GM23338 (cell line): ENCODE measurements at regions not wholly inside any gene's neighbourhood (a gene's known extent, or its start where the extent isn't known, plus 50 kb on each side); places are given as distances from the start of the nearest gene placed in this dataset.

ENCODE experiments used
- ATAC-seq: fragments of 200-7000 bp; cut with Tn5 transposase; 3 replicates; pipeline ENCODE4 v1.9.1; 2020
- DNase-seq: peaks from one replicate; pipeline ENCODE4 v3.0.0-alpha.2; 2015; ENCODE audit warnings: low spot score
- H2AFZ ChIP-seq: fragments of 200-600 bp; sonication (generic); 2 replicates; pipeline ENCODE4 v1.8.0; 2016; ENCODE audit warnings: antibody characterized with exemption, mild to moderate bottlenecking, moderate library complexity
- H3F3A ChIP-seq: fragments of 200-600 bp; sonication (generic); replicated peaks from 2 replicates; pipeline ENCODE4 v1.8.0; 2017; ENCODE audit warnings: antibody characterized with exemption, mixed run types, low read depth
- H3K27ac ChIP-seq: fragments of 200-600 bp; sonication (generic); 2 replicates; pipeline ENCODE4 v1.6.1; 2016; ENCODE audit warnings: low read depth
- H3K27me3 ChIP-seq: fragments of 200-600 bp; sonication (generic); 2 replicates; pipeline ENCODE4 v1.8.0; 2016; ENCODE audit warnings: mild to moderate bottlenecking, mixed run types, moderate library complexity; ENCODE audit not compliant: insufficient read depth
- H3K36me3 ChIP-seq: fragments of 200-600 bp; sonication (generic); 2 replicates; pipeline ENCODE4 v1.8.0; 2016; ENCODE audit warnings: mild to moderate bottlenecking; ENCODE audit not compliant: insufficient read depth
- H3K4me1 ChIP-seq: fragments of 200-600 bp; sonication (generic); 2 replicates; pipeline ENCODE4 v1.8.0; 2016; ENCODE audit warnings: mild to moderate bottlenecking, moderate library complexity; ENCODE audit not compliant: insufficient read depth
- H3K4me2 ChIP-seq: fragments of 200-600 bp; sonication (generic); 2 replicates; pipeline ENCODE4 v1.7.1; 2017; ENCODE audit warnings: mixed run types
- H3K4me3 ChIP-seq: fragments of 200-600 bp; sonication (generic); 2 replicates; pipeline ENCODE4 v1.6.1; 2016; ENCODE audit warnings: mixed run types
- H3K79me2 ChIP-seq: fragments of 200-600 bp; sonication (generic); replicated peaks from 2 replicates; pipeline ENCODE4 v1.8.0; 2017; ENCODE audit warnings: mild to moderate bottlenecking; ENCODE audit not compliant: insufficient read depth
- H3K9me2 ChIP-seq: fragments of 200-600 bp; sonication (generic); 2 replicates; pipeline ENCODE4 v1.8.0; 2017; ENCODE audit not compliant: insufficient read depth
- H4K20me1 ChIP-seq: fragments of 200-600 bp; sonication (generic); replicated peaks from 2 replicates; pipeline ENCODE4 v1.8.0; 2017; ENCODE audit warnings: mild to moderate bottlenecking; ENCODE audit not compliant: insufficient read depth
- H3K27ac Mint-ChIP-seq: 2 replicates; pipeline ENCODE4 v1.8.0; 2020; ENCODE audit warnings: inconsistent platforms, mild to moderate bottlenecking, moderate library complexity, mixed read lengths
- H3K27me3 Mint-ChIP-seq: 3 replicates; pipeline ENCODE4 v1.8.0; 2022; ENCODE audit warnings: low read depth, mild to moderate bottlenecking, moderate library complexity, mixed read lengths, inconsistent platforms; ENCODE audit not compliant: insufficient read depth, poor library complexity
- H3K36me3 Mint-ChIP-seq: 3 replicates; pipeline ENCODE4 v1.8.0; 2021; ENCODE audit warnings: low read depth, mild to moderate bottlenecking, inconsistent platforms, moderate library complexity, mixed read lengths
- H3K4me1 Mint-ChIP-seq: 3 replicates; pipeline ENCODE4 v1.8.0; 2020; ENCODE audit warnings: mild to moderate bottlenecking, inconsistent platforms, mixed read lengths
- H3K4me3 Mint-ChIP-seq: 3 replicates; pipeline ENCODE4 v1.8.0; 2021; ENCODE audit warnings: moderate library complexity, mild to moderate bottlenecking, inconsistent platforms, mixed read lengths
- H3K9me3 Mint-ChIP-seq: 3 replicates; pipeline ENCODE4 v1.8.0; 2020; ENCODE audit warnings: moderate library complexity, mild to moderate bottlenecking, inconsistent platforms, mixed read lengths
- CREB1 ChIP-seq: fragments of 250-450 bp; sonication (Bioruptor Pico); IDR thresholded peaks from 2 replicates; pipeline ENCODE4 v1.5.0; 2020; ENCODE audit warnings: low read depth, mild to moderate bottlenecking, moderate library complexity
- CTCF ChIP-seq, 2 experiments: fragments of 200-600 bp in 1 of 2; sonication (generic) in 1 of 2; conservative IDR thresholded peaks; 2 replicates each; pipeline versions ENCODE4 v1.5.1 to v1.6.1; 2016 to 2017; ENCODE audit warnings: antibody characterized with exemption in 2 of 2, low read depth in 2 of 2, mild to moderate bottlenecking in 2 of 2, moderate library complexity in 1 of 2
- EZH2phosphoT487 ChIP-seq: fragments of 200-600 bp; sonication (generic); IDR thresholded peaks from one replicate; pipeline ENCODE4 v1.8.1; 2018; ENCODE audit warnings: antibody characterized with exemption; ENCODE audit not compliant: unreplicated experiment
- NANOG ChIP-seq: IDR thresholded peaks from 2 replicates; pipeline ENCODE4 v1.6.1; 2016; ENCODE audit warnings: antibody characterized with exemption, borderline replicate concordance
- STAT1 ChIP-seq: IDR thresholded peaks from one replicate; pipeline ENCODE4 v1.6.1; 2016; ENCODE audit warnings: antibody characterized with exemption; ENCODE audit not compliant: unreplicated experiment
- ZNF114 ChIP-seq: fragments of 250-450 bp; sonication (Bioruptor Pico); IDR thresholded peaks from 2 replicates; pipeline ENCODE4 v1.5.0; 2020; ENCODE audit warnings: mild to moderate bottlenecking, moderate library complexity
- ZNF462 ChIP-seq: fragments of 250-450 bp; sonication (Bioruptor Pico); IDR thresholded peaks from 2 replicates; pipeline ENCODE4 v1.5.0; 2020; ENCODE audit warnings: mild to moderate bottlenecking, moderate library complexity

DNA sequence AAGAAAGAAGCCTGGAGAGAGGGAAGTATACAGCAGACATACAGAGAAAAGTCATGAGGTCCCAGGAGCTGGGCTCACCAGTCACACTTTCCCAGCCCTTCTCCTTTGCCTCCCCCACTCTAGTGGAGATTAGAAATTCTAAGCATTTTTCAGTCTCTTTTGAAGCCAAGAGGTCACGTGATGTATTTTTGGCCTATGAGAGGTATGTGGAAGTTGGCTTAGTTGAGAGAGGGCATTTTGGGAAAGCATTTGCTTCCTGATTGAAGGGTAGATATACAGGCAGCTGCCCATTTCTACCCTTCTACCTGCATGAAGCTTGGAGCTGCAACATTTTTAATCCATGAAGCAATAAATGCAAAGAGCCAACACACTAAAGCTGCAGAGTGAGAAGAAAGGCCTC, 106.0 kb upstream of the TNFAIP3 start (continued):
- TF ChIP-seq ZNF462 (CRISPR knock-in tag) (no peak), STAT1 (no peak), ZNF114 (CRISPR knock-in tag) (no peak), CTCF (conservative IDR thresholded peaks at IDR 0.05; ENCODE audit: low read depth in 2 of 2) (no peak), NANOG (no peak), CREB1 (CRISPR knock-in tag) (no peak)

DNA sequence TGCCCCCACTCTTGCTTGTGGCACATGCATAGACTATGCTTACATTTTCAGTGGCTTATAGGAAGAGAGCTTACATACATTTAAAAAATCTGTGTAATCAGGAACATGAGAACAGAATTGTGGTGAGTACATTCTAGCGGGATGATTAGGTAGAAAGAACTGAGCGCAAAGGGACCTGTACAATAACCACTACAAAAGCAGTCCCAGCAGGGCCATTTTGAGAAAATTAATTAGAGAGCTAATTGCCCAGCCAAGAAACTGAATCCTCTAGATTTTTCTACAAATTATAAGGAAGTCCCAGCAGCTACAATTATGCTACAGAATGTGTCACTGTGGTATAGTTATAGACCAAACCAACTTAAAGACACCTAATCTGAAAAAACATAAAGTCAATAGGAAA, 105.6 kb upstream of the TNFAIP3 start:
- no peak overlapping the region for H3K27ac Mint-ChIP-seq
- Histone ChIP-seq H3K27me3 (no peaks in the 10 kb centered on the region), H3K4me1 (no peaks in the 10 kb centered on the region), H3K9me2 (peaks cover 5% of the 10 kb centered on the region; the same call in 1 of the 2 replicates), H3K79me2 (no peaks in the 10 kb centered on the region), H3K36me3 (no peaks in the 10 kb centered on the region), H2AFZ (no peak overlapping the region), H3K4me2 (no peak overlapping the region), H3F3A (no peaks in the 10 kb centered on the region), H4K20me1 (no peaks in the 10 kb centered on the region), H3K27ac (no peak overlapping the region), H3K4me3 (no peak overlapping the region)
- DNase-seq (no peak), ATAC-seq (no peak)
- H3K4me1 Mint-ChIP-seq: no peaks in the 10 kb centered on the region
- no peaks in the 10 kb centered on the region for H3K9me3 Mint-ChIP-seq
- H3K36me3 Mint-ChIP-seq: no peaks in the 10 kb centered on the region
- no peak overlapping the region for H3K4me3 Mint-ChIP-seq
- H3K27me3 Mint-ChIP-seq: peaks cover 2% of the 10 kb centered on the region
- no peak for TF ChIP-seq EZH2phosphoT487
- TF ChIP-seq NANOG: no peak
- TF ChIP-seq ZNF462 (CRISPR knock-in tag): no peak
- no peak for TF ChIP-seq STAT1
